IMR-90 (cell line): ENCODE measurements at regions not wholly inside any gene's neighbourhood (a gene's known extent, or its start where the extent isn't known, plus 50 kb on each side); places are given as distances from the start of the nearest gene placed in this dataset.

Experiments
- ATAC-seq: fragments of 200-7000 bp; cut with Tn5 transposase; 2 replicates; pipeline ENCODE4 v1.9.1; 2020; ENCODE audit warnings: low read depth, mild to moderate bottlenecking, moderate library complexity
- BruUV-seq: library from RNA; stranded (reverse); fragments of 400-500 nt; replicated peaks from 2 replicates; lab custom pipeline; 2021; lab: Mats Ljungman, UMichigan
- CTCF ChIA-PET: fragments of 300-600 bp; formaldehyde crosslinking; extraction: SDS; loops from one replicate; lab custom pipeline; 2021; ENCODE audit warnings: antibody characterized with exemption; lab: Yijun Ruan, JAX
- POLR2A ChIA-PET: fragments of 300-600 bp; sonication (Branson Sonifier 250); formaldehyde crosslinking; loops from one replicate; lab custom pipeline; 2022; ENCODE audit warnings: antibody characterized with exemption; ENCODE audit not compliant: unreplicated experiment; lab: Charles Lee
- DNase-seq: peaks from one replicate; pipeline ENCODE4 v3.0.0; 2013
- H2AFZ ChIP-seq: replicated peaks from 2 replicates; pipeline ENCODE3; 2013; ENCODE audit warnings: low read length, mild to moderate bottlenecking; ENCODE audit not compliant: poor library complexity
- H2AK5ac ChIP-seq: 2 replicates; pipeline ENCODE4 v1.6.1; 2013; ENCODE audit warnings: low read depth, low read length, inconsistent platforms
- H2AK9ac ChIP-seq: replicated peaks from 2 replicates; pipeline ENCODE3; 2013; ENCODE audit warnings: mild to moderate bottlenecking, low read depth, low read length, moderate library complexity; ENCODE audit not compliant: poor library complexity
- H2BK120ac ChIP-seq: 2 replicates; pipeline ENCODE4 v1.6.1; 2013; ENCODE audit warnings: low read depth, low read length, inconsistent platforms
- H2BK15ac ChIP-seq: 3 replicates; pipeline ENCODE4 v1.6.1; 2013; ENCODE audit warnings: low read depth, low read length, inconsistent platforms
- H2BK20ac ChIP-seq: 2 replicates; pipeline ENCODE4 v1.6.1; 2013; ENCODE audit warnings: low read depth, mild to moderate bottlenecking, inconsistent platforms, low read length, moderate library complexity
- H2BK5ac ChIP-seq: 2 replicates; pipeline ENCODE4 v1.6.1; 2013; ENCODE audit warnings: mild to moderate bottlenecking, low read depth, low read length, inconsistent platforms; ENCODE audit not compliant: poor library complexity, severe bottlenecking
- H3K14ac ChIP-seq: replicated peaks from 2 replicates; pipeline ENCODE4 v1.6.1; 2013; ENCODE audit warnings: low read depth, low read length, inconsistent platforms
- H3K18ac ChIP-seq: 2 replicates; pipeline ENCODE4 v1.6.1; 2013; ENCODE audit warnings: low read depth, low read length, control low read depth
- H3K23ac ChIP-seq: 2 replicates; pipeline ENCODE4 v1.6.1; 2013; ENCODE audit warnings: low read depth, low read length, inconsistent platforms
- H3K27ac ChIP-seq: 2 replicates; pipeline ENCODE4 v1.5.1; 2013; ENCODE audit warnings: mild to moderate bottlenecking, control low read depth, low read length; ENCODE audit not compliant: insufficient read depth
- H3K27me3 ChIP-seq: 2 replicates; pipeline ENCODE4 v1.6.1; 2013; ENCODE audit warnings: low read length; ENCODE audit not compliant: control insufficient read depth, insufficient read depth
- H3K36me3 ChIP-seq: 2 replicates; pipeline ENCODE4 v1.6.1; 2013; ENCODE audit warnings: low read length, mixed read lengths; ENCODE audit not compliant: control insufficient read depth, insufficient read depth
- H3K4ac ChIP-seq: 2 replicates; pipeline ENCODE4 v1.6.1; 2013; ENCODE audit warnings: low read depth, low read length, inconsistent platforms
- H3K4me1 ChIP-seq: 2 replicates; pipeline ENCODE4 v1.6.1; 2013; ENCODE audit warnings: low read length, mixed read lengths; ENCODE audit not compliant: control insufficient read depth, insufficient read depth
- H3K4me2 ChIP-seq: 2 replicates; pipeline ENCODE4 v1.6.1; 2013; ENCODE audit warnings: low read depth, mild to moderate bottlenecking, control low read depth, low read length, moderate library complexity
- H3K4me3 ChIP-seq: 2 replicates; pipeline ENCODE4 v1.5.1; 2013; ENCODE audit warnings: low read depth, mild to moderate bottlenecking, control low read depth, low read length, moderate library complexity; ENCODE audit not compliant: insufficient read depth
- H3K56ac ChIP-seq: 2 replicates; pipeline ENCODE4 v1.6.1; 2013; ENCODE audit warnings: low read length, inconsistent platforms; ENCODE audit not compliant: insufficient read depth; ENCODE audit errors: extremely low read depth
- H3K79me1 ChIP-seq, 2 experiments: 2 replicates each; pipeline ENCODE4 v1.6.1; 2013; ENCODE audit warnings: low read length in 2 of 2, inconsistent platforms in 1 of 2, low read depth in 1 of 2
- H3K9ac ChIP-seq: 2 replicates; pipeline ENCODE4 v1.6.1; 2013; ENCODE audit warnings: low read depth, low read length, control low read depth
- H3K9me1 ChIP-seq: 2 replicates; pipeline ENCODE4 v1.6.1; 2013; ENCODE audit warnings: low read length, inconsistent platforms; ENCODE audit not compliant: insufficient read depth
- H3K9me3 ChIP-seq: 2 replicates; pipeline ENCODE4 v1.6.1; 2013; ENCODE audit warnings: low read length; ENCODE audit not compliant: control insufficient read depth, insufficient read depth
- H4K20me1 ChIP-seq: 2 replicates; pipeline ENCODE4 v1.6.1; 2013; ENCODE audit warnings: low read length, inconsistent platforms; ENCODE audit not compliant: insufficient read depth
- H4K5ac ChIP-seq: 2 replicates; pipeline ENCODE4 v1.6.1; 2013; ENCODE audit warnings: mild to moderate bottlenecking, low read depth, low read length, control low read depth
- H4K8ac ChIP-seq, 2 experiments: 2 replicates each; pipeline ENCODE4 v1.6.1; 2013; ENCODE audit warnings: low read depth in 2 of 2, low read length in 2 of 2, control low read depth in 1 of 2, inconsistent platforms in 1 of 2
- H4K91ac ChIP-seq: 2 replicates; pipeline ENCODE4 v1.6.1; 2013; ENCODE audit warnings: low read depth, low read length, inconsistent platforms; ENCODE audit not compliant: insufficient read depth
- ELK1 ChIP-seq: fragments of 150-350 bp; IDR thresholded peaks from 2 replicates; pipeline ENCODE4 v1.6.1; 2016; ENCODE audit warnings: low read depth, mild to moderate bottlenecking, low read length, moderate library complexity, borderline replicate concordance
- WGBS, 2 experiments: methylation state at CpG; one replicate each; pipeline versions ENCODE4 v1.1.5 to v1.1.7; 2013; ENCODE audit warnings: missing lambda C conversion rate in 2 of 2; ENCODE audit not compliant: insufficient read length in 1 of 2; ENCODE audit errors: extremely low coverage in 2 of 2; 5-methylcytosine and 5-hydroxymethylcytosine counted together
- dilution Hi-C: fragments of 300-500 bp; cut with HindIII; formaldehyde crosslinking; loops from one replicate; pipeline ENCODE4 v1.14.3; 2018; ENCODE audit warnings: low sequenced_read_pairs; ENCODE audit not compliant: unreplicated experiment
- in situ Hi-C: fragments of 300-500 bp; cut with MboI; formaldehyde crosslinking; loops from 3 replicates; pipeline ENCODE4 v1.14.3; 2019; ENCODE audit warnings: low sequenced_read_pairs, inconsistent platforms, mixed read lengths
- intact Hi-C: fragments of 100-400 bp; cut with micrococcal nuclease; formaldehyde crosslinking; loops from 2 replicates; pipeline ENCODE4 v1.10.0; 2022

DNA sequence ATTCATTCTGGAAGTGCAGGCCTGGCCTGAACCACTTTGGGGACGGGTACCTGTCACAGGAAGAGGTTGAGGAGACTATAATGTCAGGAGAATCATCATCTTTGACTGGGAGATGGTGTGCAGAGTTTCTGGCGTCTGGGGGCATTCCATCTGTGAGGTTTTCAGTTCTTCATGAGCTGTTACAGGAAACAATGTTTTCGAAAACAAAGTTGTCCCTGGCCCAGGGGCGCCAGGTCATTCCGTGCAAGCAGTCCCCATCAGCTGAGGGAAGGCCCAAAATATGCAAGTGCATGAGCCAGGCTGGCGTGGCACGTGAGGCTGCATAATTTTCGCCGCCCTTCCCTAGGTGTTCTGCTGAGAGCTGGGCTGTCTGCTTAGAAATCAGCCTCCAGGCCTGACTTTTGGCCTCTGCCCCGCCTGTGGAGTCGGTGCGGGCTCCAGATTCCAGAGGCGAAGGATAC lies 68.4 kb upstream of the ATP5PO start:
- H3K18ac ChIP-seq, result no peak overlapping the region
- dilution Hi-C loops (no loop called here), intact Hi-C loops (no loop called here), in situ Hi-C loops (no loop called here)
- H2BK120ac ChIP-seq, result no peak overlapping the region
- H4K8ac ChIP-seq, result no peak overlapping the region
- 93% methylated on average over 8 of the region's 13 CpGs; no CpG with 5 or more reads in 1 of the 2 experiments for WGBS, 2 experiments
- H3K14ac ChIP-seq, result no peak overlapping the region
- BruUV-seq, result no TSS peak
- peaks cover 6% of the 10 kb centered on the region for H3K9me1 ChIP-seq
- H3K4ac ChIP-seq, result no peak overlapping the region
- no peaks in the 10 kb centered on the region for H3K79me1 ChIP-seq
- H3K9ac ChIP-seq, result no peak overlapping the region
- no peak overlapping the region for H3K27ac ChIP-seq
- no peak overlapping the region for H3K23ac ChIP-seq
- no peak overlapping the region for H2AFZ ChIP-seq
- no peak for TF ChIP-seq ELK1
- no peak overlapping the region for H4K91ac ChIP-seq
- H4K5ac ChIP-seq, result no peak overlapping the region
- H4K20me1 ChIP-seq, result no peaks in the 10 kb centered on the region
- H2AK5ac ChIP-seq, result no peak overlapping the region
- no peak overlapping the region for H2AK9ac ChIP-seq
- no peak for ATAC-seq
- no peak overlapping the region for H3K56ac ChIP-seq
- no peak overlapping the region for H2BK15ac ChIP-seq
- no peaks in the 10 kb centered on the region for H3K9me3 ChIP-seq
- ChIA-PET POLR2A (no interaction called here), CTCF (no interaction called here)
- H3K4me1 ChIP-seq, result no peaks in the 10 kb centered on the region
- H2BK5ac ChIP-seq, result no peak overlapping the region
- no peak for DNase-seq
- H3K36me3 ChIP-seq, result no peaks in the 10 kb centered on the region
- H3K4me2 ChIP-seq, result no peak overlapping the region
- H3K4me3 ChIP-seq, result no peak overlapping the region
- peaks cover 14% of the 10 kb centered on the region for H3K27me3 ChIP-seq
- H2BK20ac ChIP-seq, result no peak overlapping the region
